ENCODE measurements at regions not wholly inside any gene's neighbourhood (a gene's known extent, or its start where the extent isn't known, plus 50 kb on each side); places are given as distances from the start of the nearest gene placed in this dataset.

DNA sequence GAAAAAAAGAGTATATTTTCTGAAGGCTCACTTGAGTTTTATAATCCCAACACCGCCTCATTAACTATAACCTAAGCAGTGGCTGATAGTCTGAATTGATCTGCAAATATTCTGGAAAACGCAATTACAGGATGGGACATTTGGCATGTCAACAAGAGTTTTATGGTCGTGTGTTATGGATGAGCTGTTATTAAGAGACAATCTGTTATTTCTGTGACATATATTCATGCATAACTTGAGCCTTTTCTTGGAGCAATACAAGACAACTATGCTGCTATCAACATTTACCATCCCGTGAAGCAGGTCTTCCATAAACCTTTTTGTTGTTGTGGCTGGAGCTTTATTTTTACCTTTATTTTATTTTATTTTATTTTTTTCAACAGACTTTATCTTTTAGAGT, 164.4 kb downstream of the SCG2 start:
- Histone ChIP-seq H3K4ac (ENCODE audit: low read depth, low read length) (no peak overlapping the region), H3K27ac (ENCODE audit: insufficient read length, low read depth, low read length) (no peak overlapping the region), H3K56ac (ENCODE audit: insufficient read length, low read depth, low read length) (no peak overlapping the region), H3K14ac (ENCODE audit: insufficient read depth, low read length) (no peak overlapping the region), H2AFZ (ENCODE audit: low read length) (no peak overlapping the region), H3K23ac (ENCODE audit: insufficient read length, low read depth, low read length) (no peak overlapping the region), H2BK120ac (ENCODE audit: low read depth, low read length, poor library complexity, severe bottlenecking) (no peak overlapping the region), H3K23me2 (ENCODE audit: insufficient read length, low read depth, low read length, poor library complexity, severe bottlenecking) (no peaks in the 10 kb centered on the region), H3T11ph (ENCODE audit: low read length) (no peak overlapping the region), H3K9ac (ENCODE audit: extremely low read depth, insufficient read length, low read length) (no peak overlapping the region), H2BK20ac (ENCODE audit: low read depth, low read length, poor library complexity, severe bottlenecking) (no peak overlapping the region), H2BK15ac (ENCODE audit: low read depth, low read length) (no peak overlapping the region), H3K4me1 (ENCODE audit: insufficient read depth, low read length) (no peaks in the 10 kb centered on the region), H3K4me2 (ENCODE audit: insufficient read depth, insufficient read length, low read length) (no peak overlapping the region), H3K79me2 (ENCODE audit: insufficient read depth, low read length) (no peaks in the 10 kb centered on the region), H4K5ac (ENCODE audit: insufficient read length, low read depth, low read length) (no peak overlapping the region), H3K79me1 (ENCODE audit: insufficient read depth, low read depth, low read length, poor library complexity, severe bottlenecking) (no peaks in the 10 kb centered on the region), H4K91ac (ENCODE audit: insufficient read length, low read depth, low read length) (no peak overlapping the region), H3K18ac (ENCODE audit: insufficient read length, low read depth, low read length) (no peak overlapping the region), H4K20me1 (ENCODE audit: control insufficient read depth, insufficient read depth, insufficient read length) (no peaks in the 10 kb centered on the region), H2BK12ac (ENCODE audit: insufficient read length, low read depth, low read length) (no peak overlapping the region), H2BK5ac (ENCODE audit: insufficient read length, low read length) (no peak overlapping the region), H3K27me3 (ENCODE audit: insufficient read depth, low read length) (no peaks in the 10 kb centered on the region), H3K9me3 (ENCODE audit: control insufficient read depth, low read depth, low read length) (no peaks in the 10 kb centered on the region), H2AK5ac (ENCODE audit: insufficient read length, low read length) (no peak overlapping the region), H4K8ac (replicated peaks; ENCODE audit: insufficient read length, low read depth, low read length) (no peak overlapping the region)
- H3K4me3 Mint-ChIP-seq, result no peak overlapping the region
- no peak for DNase-seq
- peaks cover 15% of the 10 kb centered on the region for H3K27me3 Mint-ChIP-seq (ENCODE audit: low read depth)
- no peak overlapping the region for H3K27ac Mint-ChIP-seq
- WGBS (ENCODE audit: extremely low coverage, insufficient read length, low lambda C conversion rate), result no CpG with 5 or more reads among the region's 4 CpGs
- no peaks in the 10 kb centered on the region for H3K36me3 Mint-ChIP-seq (ENCODE audit: insufficient read depth in 1 of 3, low read depth in 3 of 3)
- TF ChIP-seq, protein P1, sequence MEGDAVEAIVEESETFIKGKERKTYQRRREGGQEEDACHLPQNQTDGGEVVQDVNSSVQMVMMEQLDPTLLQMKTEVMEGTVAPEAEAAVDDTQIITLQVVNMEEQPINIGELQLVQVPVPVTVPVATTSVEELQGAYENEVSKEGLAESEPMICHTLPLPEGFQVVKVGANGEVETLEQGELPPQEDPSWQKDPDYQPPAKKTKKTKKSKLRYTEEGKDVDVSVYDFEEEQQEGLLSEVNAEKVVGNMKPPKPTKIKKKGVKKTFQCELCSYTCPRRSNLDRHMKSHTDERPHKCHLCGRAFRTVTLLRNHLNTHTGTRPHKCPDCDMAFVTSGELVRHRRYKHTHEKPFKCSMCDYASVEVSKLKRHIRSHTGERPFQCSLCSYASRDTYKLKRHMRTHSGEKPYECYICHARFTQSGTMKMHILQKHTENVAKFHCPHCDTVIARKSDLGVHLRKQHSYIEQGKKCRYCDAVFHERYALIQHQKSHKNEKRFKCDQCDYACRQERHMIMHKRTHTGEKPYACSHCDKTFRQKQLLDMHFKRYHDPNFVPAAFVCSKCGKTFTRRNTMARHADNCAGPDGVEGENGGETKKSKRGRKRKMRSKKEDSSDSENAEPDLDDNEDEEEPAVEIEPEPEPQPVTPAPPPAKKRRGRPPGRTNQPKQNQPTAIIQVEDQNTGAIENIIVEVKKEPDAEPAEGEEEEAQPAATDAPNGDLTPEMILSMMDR (conservative IDR thresholded peaks at IDR 0.05), result no peak
- H3K4me1 Mint-ChIP-seq, result no peaks in the 10 kb centered on the region
- H3K9me3 Mint-ChIP-seq, result no peaks in the 10 kb centered on the region

All from H9 (cell line).